GM19452 (cell line): ENCODE measurements at regions not wholly inside any gene's neighbourhood (a gene's known extent, or its start where the extent isn't known, plus 50 kb on each side); places are given as distances from the start of the nearest gene placed in this dataset.

Source experiments
- ATAC-seq: cut with Tn5 transposase; IDR thresholded peaks from one replicate; pipeline ENCODE4 v1.9.1; 2021; ENCODE audit not compliant: unreplicated experiment

- no peak for ATAC-seq
Measured at GRCh38 chr13:61039302-61039701, 376.3 kb downstream of the PCDH20 start.

GRCh38 chr13:61036715-61037114 is 378.9 kb downstream of the PCDH20 start:
- no peak for ATAC-seq

GRCh38 chr13:61030445-61030844 is 385.2 kb downstream of the PCDH20 start:
- no peak for ATAC-seq

GRCh38 chr13:61029064-61029463 is 386.6 kb downstream of the PCDH20 start:
- ATAC-seq, result no peak

GRCh38 chr13:61024046-61024445 is 391.6 kb downstream of the PCDH20 start:
- ATAC-seq, result no peak

GRCh38 chr13:61021838-61022237 is 393.8 kb downstream of the PCDH20 start:
- no peak for ATAC-seq

GRCh38 chr13:61013796-61014195 is 401.9 kb downstream of the PCDH20 start:
- ATAC-seq, result no peak

- ATAC-seq, result no peak
Measured at GRCh38 chr13:61010358-61010757, 405.3 kb downstream of the PCDH20 start.

- ATAC-seq, result no peak
Measured at GRCh38 chr13:61002686-61003085, 413.0 kb downstream of the PCDH20 start.

GRCh38 chr13:60990032-60990733 is 425.5 kb downstream of the PCDH20 start:
- no peak for ATAC-seq

GRCh38 chr13:60986301-60986700 is 429.3 kb downstream of the PCDH20 start:
- ATAC-seq, result no peak

GRCh38 chr13:60981407-60981806 is 434.2 kb downstream of the PCDH20 start:
- ATAC-seq, result no peak

- ATAC-seq, result no peak
Measured at GRCh38 chr13:60976367-60976766, 439.3 kb downstream of the PCDH20 start.

- no peak for ATAC-seq
Measured at GRCh38 chr13:60974296-60974695, 441.4 kb downstream of the PCDH20 start.

GRCh38 chr13:60973529-60973928 is 442.1 kb downstream of the PCDH20 start:
- no peak for ATAC-seq

GRCh38 chr13:60970736-60971135 is 444.9 kb downstream of the PCDH20 start:
- no peak for ATAC-seq

GRCh38 chr13:60969656-60970055 is 446.0 kb downstream of the PCDH20 start:
- ATAC-seq, result no peak

GRCh38 chr13:60959427-60959826 is 456.2 kb downstream of the PCDH20 start:
- ATAC-seq, result no peak

- no peak for ATAC-seq
Measured at GRCh38 chr13:60957816-60958215, 457.8 kb downstream of the PCDH20 start.

- ATAC-seq, result no peak
Measured at GRCh38 chr13:60945396-60945795, 470.3 kb downstream of the PCDH20 start.

GRCh38 chr13:60944863-60945262 is 470.8 kb downstream of the PCDH20 start:
- no peak for ATAC-seq

- ATAC-seq, result no peak
Measured at GRCh38 chr13:60944016-60944415, 471.6 kb downstream of the PCDH20 start.

GRCh38 chr13:60936281-60936680 is 479.4 kb downstream of the PCDH20 start:
- ATAC-seq, result no peak
